HCT116 (cell line): ENCODE measurements at regions not wholly inside any gene's neighbourhood (a gene's known extent, or its start where the extent isn't known, plus 50 kb on each side); places are given as distances from the start of the nearest gene placed in this dataset.

Experiments used
- ATAC-seq: fragments of 200-7000 bp; cut with Tn5 transposase; 2 replicates; pipeline ENCODE4 v1.9.1; 2020; ENCODE audit warnings: mild to moderate bottlenecking, moderate library complexity
- BruUV-seq: library from RNA; stranded (reverse); fragments of 400-500 nt; replicated peaks from 2 replicates; lab custom pipeline; 2021; lab: Mats Ljungman, UMichigan
- CTCF ChIA-PET: fragments of 300-600 bp; sonication (Branson Sonifier 250); formaldehyde crosslinking; loops from one replicate; lab custom pipeline; 2021; ENCODE audit warnings: antibody characterized with exemption; lab: Charles Lee
- POLR2A ChIA-PET: fragments of 300-600, 350-600 bp; sonication (Branson Sonifier 250); formaldehyde crosslinking; loops from one replicate; lab custom pipeline; 2021; ENCODE audit warnings: antibody characterized with exemption; lab: Charles Lee
- RAD21 ChIA-PET, 2 experiments: fragments of 300-600 bp; sonication (Branson Sonifier 250); formaldehyde crosslinking; loops; one replicate each; lab custom pipeline; 2023; ENCODE audit warnings: low total read pairs in 2 of 2; ENCODE audit not compliant: uncharacterized antibody in 2 of 2, unreplicated experiment in 2 of 2, low non-redundant PET in 1 of 2; lab: Charles Lee
- DNase-seq: peaks from one replicate; pipeline ENCODE4 v3.0.0-alpha.2; 2010; ENCODE audit warnings: low read depth, low spot score
- H2AFZ ChIP-seq: fragments of 200-600 bp; shearing (Covaris generic), sonication (generic); 2 replicates; pipeline ENCODE4 v1.6.1; 2017; ENCODE audit warnings: low read depth, mixed run types, mixed read lengths, antibody characterized with exemption, low read length; ENCODE audit not compliant: poor library complexity, severe bottlenecking
- H3K27ac ChIP-seq: 2 replicates; pipeline ENCODE4 v1.5.1; 2012; ENCODE audit warnings: low read depth, low read length
- H3K27me3 ChIP-seq: fragments of 200-600 bp; sonication (generic); 2 replicates; pipeline ENCODE4 v1.6.1; 2016; ENCODE audit warnings: mixed run types, low read length, mixed read lengths; ENCODE audit not compliant: insufficient read depth
- H3K36me3 ChIP-seq, 2 experiments: fragments of 200-500 bp in 1 of 2; fragments of 200-600 bp in 1 of 2; sonication (Bioruptor generic) in 1 of 2; sonication (generic) in 1 of 2; 2 replicates each; pipeline versions ENCODE4 v1.5.1 to v1.6.1; 2014 to 2016; ENCODE audit warnings: low read length in 2 of 2, inconsistent platforms in 1 of 2, mixed read lengths in 1 of 2, mixed run types in 1 of 2; ENCODE audit not compliant: insufficient read depth in 2 of 2, control insufficient read depth in 1 of 2
- H3K4me1 ChIP-seq, 2 experiments: fragments of 200-600 bp in 1 of 2; sonication (generic) in 1 of 2; 2 replicates each; pipeline versions ENCODE4 v1.5.1 to v1.6.1; 2012 to 2017; ENCODE audit warnings: low read length in 2 of 2, inconsistent platforms in 1 of 2, mild to moderate bottlenecking in 1 of 2, mixed read lengths in 1 of 2, mixed run types in 1 of 2, moderate library complexity in 1 of 2; ENCODE audit not compliant: insufficient read depth in 2 of 2, control insufficient read depth in 1 of 2
- H3K4me2 ChIP-seq: fragments of 200-600 bp; sonication (generic); 2 replicates; pipeline ENCODE4 v1.6.1; 2017; ENCODE audit warnings: mixed run types, low read length, mixed read lengths
- H3K4me3 ChIP-seq, 2 experiments: fragments of 200-600 bp in 1 of 2; sonication (generic) in 1 of 2; replicated peaks in 1 of 2; 2 replicates each; pipeline ENCODE4 v1.5.1; 2011 to 2016; ENCODE audit warnings: low read length in 2 of 2, control low read depth in 1 of 2, low read depth in 1 of 2, mild to moderate bottlenecking in 1 of 2, mixed read lengths in 1 of 2, mixed run types in 1 of 2
- H3K79me2 ChIP-seq: fragments of 200-600 bp; sonication (generic); 2 replicates; pipeline ENCODE4 v1.6.1; 2017; ENCODE audit warnings: mild to moderate bottlenecking, mixed run types, low read length, moderate library complexity, mixed read lengths; ENCODE audit not compliant: insufficient read depth
- H3K9ac ChIP-seq: fragments of 200-600 bp; sonication (generic); 2 replicates; pipeline ENCODE4 v1.6.1; 2016; ENCODE audit warnings: low read length, mixed read lengths
- H3K9me2 ChIP-seq: fragments of 200-600 bp; sonication (generic), shearing (Covaris generic); 2 replicates; pipeline ENCODE4 v1.6.1; 2017; ENCODE audit warnings: mixed run types, mild to moderate bottlenecking, moderate library complexity; ENCODE audit not compliant: insufficient read depth
- H3K9me3 ChIP-seq, 2 experiments: fragments of 200-500 bp in 1 of 2; fragments of 200-600 bp in 1 of 2; sonication (Bioruptor generic) in 1 of 2; sonication (generic) in 1 of 2; 2 replicates each; pipeline ENCODE4 v1.6.1; 2014 to 2017; ENCODE audit warnings: low read length in 2 of 2, mixed read lengths in 2 of 2, inconsistent platforms in 1 of 2, low read depth in 1 of 2, mild to moderate bottlenecking in 1 of 2, mixed run types in 1 of 2, moderate library complexity in 1 of 2; ENCODE audit not compliant: control insufficient read depth in 1 of 2, insufficient read depth in 1 of 2
- H4K20me1 ChIP-seq: fragments of 200-600 bp; sonication (generic), shearing (Covaris generic); 2 replicates; pipeline ENCODE4 v1.6.1; 2017; ENCODE audit warnings: mixed run types, mild to moderate bottlenecking, moderate library complexity; ENCODE audit not compliant: insufficient read depth
- EZH2 ChIP-seq: fragments of 200-600 bp; sonication (generic); IDR thresholded peaks from 2 replicates; pipeline ENCODE4 v1.6.1; 2017; ENCODE audit warnings: antibody characterized with exemption, mixed run types
- EZH2phosphoT487 ChIP-seq: fragments of 200-600 bp; IDR thresholded peaks from 2 replicates; pipeline ENCODE4 v1.6.1; 2018; ENCODE audit warnings: antibody characterized with exemption, borderline replicate concordance
- JUND ChIP-seq: IDR thresholded peaks from 2 replicates; pipeline ENCODE4 v1.6.1; 2012
- RAD21 ChIP-seq: IDR thresholded peaks from 2 replicates; pipeline ENCODE4 v1.6.1; 2012; ENCODE audit warnings: low read depth, mild to moderate bottlenecking
- SP1 ChIP-seq: IDR thresholded peaks from 2 replicates; pipeline ENCODE4 v1.6.1; 2012; ENCODE audit warnings: low read depth
- SRF ChIP-seq: IDR thresholded peaks from 2 replicates; pipeline ENCODE4 v1.6.1; 2012; ENCODE audit warnings: low read depth
- ZNF274 ChIP-seq: fragments of 200-500 bp; sonication (Bioruptor generic); IDR thresholded peaks from 2 replicates; pipeline ENCODE4 v1.6.1; 2014; ENCODE audit warnings: mild to moderate bottlenecking, low read depth, low read length, inconsistent platforms
- intact Hi-C: fragments of 100-400 bp; cut with micrococcal nuclease; formaldehyde crosslinking; loops from 2 replicates; pipeline ENCODE4 v1.10.0; 2022
- TF ChIP-seq, protein P1 (sequence below): IDR thresholded peaks from 2 replicates; pipeline ENCODE4 v1.6.1; 2011; ENCODE audit warnings: mild to moderate bottlenecking, low read length, moderate library complexity; ENCODE audit not compliant: insufficient replicate concordance; ENCODE audit errors: extremely low read depth
- TF ChIP-seq, protein P2 (sequence below): IDR thresholded peaks from 2 replicates; pipeline ENCODE4 v1.6.1; 2012
- TF ChIP-seq, protein P3 (sequence below): IDR thresholded peaks from 2 replicates; pipeline ENCODE4 v1.6.1; 2012

DNA sequence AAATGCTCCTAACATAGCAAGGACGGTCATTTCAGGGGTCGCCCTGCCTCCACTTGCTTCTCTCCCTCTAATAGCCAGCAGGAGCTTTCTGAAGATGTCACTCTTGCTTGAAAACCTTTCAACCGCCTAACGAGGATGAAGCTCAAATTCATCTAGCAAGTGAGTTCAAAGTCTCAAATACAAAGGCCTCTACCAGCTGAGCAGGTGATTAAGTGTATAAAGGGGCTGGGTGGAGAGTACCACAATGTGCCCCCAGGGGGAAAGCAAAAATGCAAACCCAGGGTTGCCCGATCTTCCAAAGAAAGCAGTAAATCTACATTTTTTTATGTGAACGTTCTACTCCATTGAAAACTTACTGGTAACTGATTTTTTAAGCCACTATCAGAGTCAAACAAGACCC, 50.4 kb upstream of the GRIP2 start:
- DNase-seq (no peak), ATAC-seq (no peak)
- Histone ChIP-seq H2AFZ (no peak overlapping the region), H3K4me3 (no peak overlapping the region), H3K79me2 (no peaks in the 10 kb centered on the region), H3K4me1 (peaks cover 2 to 8% of the 10 kb centered on the region in 2 experiments; a peak in 2 of 4 replicates), H3K9me2 (no peaks in the 10 kb centered on the region), H3K9ac (no peak overlapping the region), H3K4me2 (no peak overlapping the region), H3K27ac (no peak overlapping the region), H3K9me3 (no peaks in the 10 kb centered on the region), H3K36me3 (no peaks in the 10 kb centered on the region), H4K20me1 (no peaks in the 10 kb centered on the region), H3K27me3 (peaks cover 7% of the 10 kb centered on the region; the same call in 1 of the 2 replicates)
- TF ChIP-seq EZH2phosphoT487 (no peak), JUND (no peak), SP1 (no peak), RAD21 (no peak), ZNF274 (no peak), EZH2 (no peak), SRF (no peak)
- TF ChIP-seq, protein P1, sequence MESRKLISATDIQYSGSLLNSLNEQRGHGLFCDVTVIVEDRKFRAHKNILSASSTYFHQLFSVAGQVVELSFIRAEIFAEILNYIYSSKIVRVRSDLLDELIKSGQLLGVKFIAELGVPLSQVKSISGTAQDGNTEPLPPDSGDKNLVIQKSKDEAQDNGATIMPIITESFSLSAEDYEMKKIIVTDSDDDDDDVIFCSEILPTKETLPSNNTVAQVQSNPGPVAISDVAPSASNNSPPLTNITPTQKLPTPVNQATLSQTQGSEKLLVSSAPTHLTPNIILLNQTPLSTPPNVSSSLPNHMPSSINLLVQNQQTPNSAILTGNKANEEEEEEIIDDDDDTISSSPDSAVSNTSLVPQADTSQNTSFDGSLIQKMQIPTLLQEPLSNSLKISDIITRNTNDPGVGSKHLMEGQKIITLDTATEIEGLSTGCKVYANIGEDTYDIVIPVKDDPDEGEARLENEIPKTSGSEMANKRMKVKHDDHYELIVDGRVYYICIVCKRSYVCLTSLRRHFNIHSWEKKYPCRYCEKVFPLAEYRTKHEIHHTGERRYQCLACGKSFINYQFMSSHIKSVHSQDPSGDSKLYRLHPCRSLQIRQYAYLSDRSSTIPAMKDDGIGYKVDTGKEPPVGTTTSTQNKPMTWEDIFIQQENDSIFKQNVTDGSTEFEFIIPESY: no peak
- TF ChIP-seq, protein P2, sequence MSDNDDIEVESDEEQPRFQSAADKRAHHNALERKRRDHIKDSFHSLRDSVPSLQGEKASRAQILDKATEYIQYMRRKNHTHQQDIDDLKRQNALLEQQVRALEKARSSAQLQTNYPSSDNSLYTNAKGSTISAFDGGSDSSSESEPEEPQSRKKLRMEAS: no peak
- TF ChIP-seq, protein P3, sequence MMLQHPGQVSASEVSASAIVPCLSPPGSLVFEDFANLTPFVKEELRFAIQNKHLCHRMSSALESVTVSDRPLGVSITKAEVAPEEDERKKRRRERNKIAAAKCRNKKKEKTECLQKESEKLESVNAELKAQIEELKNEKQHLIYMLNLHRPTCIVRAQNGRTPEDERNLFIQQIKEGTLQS: no peak
- POLR2A ChIA-PET: no interaction called here
- CTCF ChIA-PET: no interaction called here
- BruUV-seq: no TSS peak
- intact Hi-C loops: no loop called here
- RAD21 ChIA-PET: no interaction called here
